ENCODE measurements at regions not wholly inside any gene's neighbourhood (a gene's known extent, or its start where the extent isn't known, plus 50 kb on each side); places are given as distances from the start of the nearest gene placed in this dataset.

DNA sequence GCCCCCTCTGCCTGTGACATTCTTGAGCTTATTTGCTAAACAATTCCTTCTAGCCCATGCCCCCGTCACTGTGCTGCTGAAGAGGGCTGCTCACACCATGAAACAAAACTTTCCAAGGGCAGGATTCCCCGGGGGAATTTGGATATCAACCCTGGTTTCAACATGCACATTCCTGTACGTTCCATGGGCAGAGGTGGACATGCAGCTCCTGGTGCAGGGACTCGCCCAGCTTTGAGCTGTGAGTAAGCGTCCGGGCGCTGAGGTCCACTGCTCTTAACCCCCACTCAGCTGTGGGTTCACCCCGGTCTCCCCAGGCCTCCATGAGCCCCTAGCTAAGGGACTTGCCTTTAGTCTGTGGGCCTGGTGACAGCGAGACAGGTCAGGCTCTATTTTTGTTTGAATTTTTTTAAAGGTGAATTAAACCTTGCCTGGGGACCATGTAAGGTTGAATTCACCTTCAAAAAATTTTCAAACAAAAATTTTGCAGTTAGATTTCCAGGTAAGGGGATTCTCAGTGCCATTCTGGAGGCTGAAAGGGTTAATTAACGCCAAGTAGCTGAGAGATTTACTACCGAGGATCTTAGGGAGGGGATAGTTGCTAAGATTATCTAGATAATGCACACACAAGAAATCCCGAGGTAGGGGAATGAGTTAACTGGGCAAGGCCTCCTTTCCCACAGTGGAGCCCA is 70.3 kb upstream of the SLC22A23 start:
- TF ChIP-seq CHD1 (IDR thresholded peaks at IDR 0.05; ENCODE audit: low read depth, low read length) (no peak), POLR2A (IDR thresholded peaks at IDR 0.05; ENCODE audit: low read depth, low read length) (no peak), RAD21 (IDR thresholded peaks at IDR 0.05; ENCODE audit: low read length) (no peak), CTCF (conservative IDR thresholded peaks at IDR 0.05; ENCODE audit: low read depth, low read length) (no peak), FOS (IDR thresholded peaks at IDR 0.05; ENCODE audit: low read depth, low read length) (no peak), USF2 (IDR thresholded peaks at IDR 0.05; ENCODE audit: low read depth, low read length) (no peak), RFX5 (IDR thresholded peaks at IDR 0.05; ENCODE audit: low read depth, low read length) (no peak), MXI1 (IDR thresholded peaks at IDR 0.05; ENCODE audit: borderline replicate concordance, low read depth, low read length) (no peak), MAZ (IDR thresholded peaks at IDR 0.05; ENCODE audit: borderline replicate concordance, low read depth, low read length) (no peak), RCOR1 (IDR thresholded peaks at IDR 0.05; ENCODE audit: insufficient replicate concordance, low read length) (no peak), CEBPB (IDR thresholded peaks at IDR 0.05; ENCODE audit: low read depth, low read length) (no peak), SMC3 (IDR thresholded peaks at IDR 0.05; ENCODE audit: low read depth, low read length) (no peak), BHLHE40 (IDR thresholded peaks at IDR 0.05; ENCODE audit: low read depth, low read length) (no peak)
- TF ChIP-seq, protein P1, sequence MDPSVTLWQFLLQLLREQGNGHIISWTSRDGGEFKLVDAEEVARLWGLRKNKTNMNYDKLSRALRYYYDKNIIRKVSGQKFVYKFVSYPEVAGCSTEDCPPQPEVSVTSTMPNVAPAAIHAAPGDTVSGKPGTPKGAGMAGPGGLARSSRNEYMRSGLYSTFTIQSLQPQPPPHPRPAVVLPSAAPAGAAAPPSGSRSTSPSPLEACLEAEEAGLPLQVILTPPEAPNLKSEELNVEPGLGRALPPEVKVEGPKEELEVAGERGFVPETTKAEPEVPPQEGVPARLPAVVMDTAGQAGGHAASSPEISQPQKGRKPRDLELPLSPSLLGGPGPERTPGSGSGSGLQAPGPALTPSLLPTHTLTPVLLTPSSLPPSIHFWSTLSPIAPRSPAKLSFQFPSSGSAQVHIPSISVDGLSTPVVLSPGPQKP (IDR thresholded peaks at IDR 0.05; ENCODE audit: borderline replicate concordance, low read depth, low read length), result no peak
